WTC11 (cell line): ENCODE measurements at regions not wholly inside any gene's neighbourhood (a gene's known extent, or its start where the extent isn't known, plus 50 kb on each side); places are given as distances from the start of the nearest gene placed in this dataset.

Experiments
- ATAC-seq: fragments of 200-7000 bp; cut with Tn5 transposase; 2 replicates; pipeline ENCODE4 v1.10.0; 2021; ENCODE audit warnings: mild to moderate bottlenecking, moderate library complexity
- CTCF ChIA-PET: fragments of 300-600 bp; sonication (Branson Sonifier 250); formaldehyde crosslinking; loops from one replicate; lab custom pipeline; 2021; ENCODE audit warnings: antibody characterized with exemption; lab: Charles Lee
- POLR2A ChIA-PET: fragments of 350-600 bp; sonication (Branson Sonifier 250); formaldehyde crosslinking; loops from one replicate; lab custom pipeline; 2021; ENCODE audit warnings: antibody characterized with exemption; lab: Charles Lee
- DNase-seq: peaks from one replicate; pipeline ENCODE4 v3.0.0; 2021; ENCODE audit warnings: low spot score
- H3K27ac Mint-ChIP-seq: 2 replicates; pipeline ENCODE4 v1.8.0; 2021; ENCODE audit warnings: mixed read lengths
- H3K27me3 Mint-ChIP-seq: 2 replicates; pipeline ENCODE4 v1.8.0; 2021; ENCODE audit warnings: low read depth, mild to moderate bottlenecking, moderate library complexity, mixed read lengths
- H3K36me3 Mint-ChIP-seq: 2 replicates; pipeline ENCODE4 v1.8.0; 2021; ENCODE audit warnings: mixed read lengths
- H3K4me1 Mint-ChIP-seq: 2 replicates; pipeline ENCODE4 v1.8.0; 2022; ENCODE audit warnings: mixed read lengths
- H3K4me3 Mint-ChIP-seq: 2 replicates; pipeline ENCODE4 v1.8.0; 2021; ENCODE audit warnings: mild to moderate bottlenecking, moderate library complexity, mixed read lengths
- H3K9me3 Mint-ChIP-seq: 2 replicates; pipeline ENCODE4 v1.8.0; 2021; ENCODE audit warnings: mixed read lengths
- ATF1 ChIP-seq: sonication (generic); formaldehyde crosslinking; IDR thresholded peaks from 2 replicates; pipeline ENCODE4 v1.8.1; 2023; ENCODE audit warnings: mild to moderate bottlenecking, moderate library complexity, missing genetic modification reagents
- CREB1 ChIP-seq: sonication (generic); formaldehyde crosslinking; IDR thresholded peaks from 2 replicates; pipeline ENCODE4 v1.8.0; 2023; ENCODE audit warnings: mild to moderate bottlenecking, missing genetic modification reagents
- GABPB1 ChIP-seq: sonication (generic); formaldehyde crosslinking; IDR thresholded peaks from 2 replicates; pipeline ENCODE4 v1.8.1; 2023; ENCODE audit warnings: mild to moderate bottlenecking, missing genetic modification reagents
- HMGA2 ChIP-seq: fragments of 250-450 bp; sonication (Bioruptor Pico); IDR thresholded peaks from 2 replicates; pipeline ENCODE4 v1.4.0; 2021; ENCODE audit warnings: mild to moderate bottlenecking, moderate library complexity
- JAZF1 ChIP-seq: fragments of 250-450 bp; sonication (Bioruptor Pico); IDR thresholded peaks from 2 replicates; pipeline ENCODE4 v1.9.0; 2021; ENCODE audit warnings: moderate library complexity, mild to moderate bottlenecking, inconsistent platforms
- NFE2L1 ChIP-seq: sonication (generic); formaldehyde crosslinking; IDR thresholded peaks from 2 replicates; pipeline ENCODE4 v1.8.1; 2023; ENCODE audit warnings: missing genetic modification reagents
- NFYB ChIP-seq: sonication (generic); formaldehyde crosslinking; conservative IDR thresholded peaks from 2 replicates; pipeline ENCODE4 v1.8.0; 2022; ENCODE audit warnings: low read depth, missing genetic modification reagents
- NR2C2 ChIP-seq: sonication (generic); formaldehyde crosslinking; IDR thresholded peaks from 2 replicates; pipeline ENCODE4 v1.8.0; 2022; ENCODE audit warnings: mild to moderate bottlenecking, missing genetic modification reagents
- PRRX2 ChIP-seq: fragments of 250-450 bp; sonication (Bioruptor Pico); IDR thresholded peaks from 2 replicates; pipeline ENCODE4 v1.8.0; 2021; ENCODE audit warnings: mild to moderate bottlenecking
- RORB ChIP-seq: fragments of 250-450 bp; sonication (Bioruptor Pico); IDR thresholded peaks from 2 replicates; pipeline ENCODE4 v1.9.0; 2021; ENCODE audit warnings: mild to moderate bottlenecking
- TCF7 ChIP-seq: sonication (generic); formaldehyde crosslinking; IDR thresholded peaks from 2 replicates; pipeline ENCODE4 v1.8.0; 2022; ENCODE audit warnings: mild to moderate bottlenecking, low read depth, missing genetic modification reagents, moderate library complexity
- ZNF121 ChIP-seq: sonication (generic); formaldehyde crosslinking; IDR thresholded peaks from 2 replicates; pipeline ENCODE4 v1.8.0; 2023; ENCODE audit warnings: missing genetic modification reagents
- ZNF138 ChIP-seq: sonication (generic); formaldehyde crosslinking; conservative IDR thresholded peaks from 2 replicates; pipeline ENCODE4 v1.8.1; 2022; ENCODE audit warnings: mild to moderate bottlenecking, moderate library complexity, missing genetic modification reagents
- TF ChIP-seq, protein P1 (sequence below): sonication (generic); formaldehyde crosslinking; IDR thresholded peaks from 2 replicates; pipeline ENCODE4 v1.8.0; 2022; ENCODE audit warnings: mild to moderate bottlenecking, missing genetic modification reagents
- TF ChIP-seq, protein P2 (sequence below): sonication (generic); formaldehyde crosslinking; IDR thresholded peaks from 2 replicates; pipeline ENCODE4 v1.8.1; 2023; ENCODE audit warnings: mild to moderate bottlenecking, missing genetic modification reagents, moderate library complexity
- TF ChIP-seq, protein P3 (sequence below): fragments of 250-450 bp; sonication (Bioruptor Pico); IDR thresholded peaks from 2 replicates; pipeline ENCODE4 v1.9.0; 2021; ENCODE audit warnings: mild to moderate bottlenecking, borderline replicate concordance
- TF ChIP-seq, protein P4 (sequence below): sonication (generic); formaldehyde crosslinking; conservative IDR thresholded peaks from 2 replicates; pipeline ENCODE4 v1.8.1; 2022; ENCODE audit warnings: mild to moderate bottlenecking, missing genetic modification reagents
- TF ChIP-seq, protein P5 (sequence below): sonication (generic); formaldehyde crosslinking; IDR thresholded peaks from 2 replicates; pipeline ENCODE4 v1.8.1; 2023; ENCODE audit warnings: mild to moderate bottlenecking, moderate library complexity, missing genetic modification reagents
- TF ChIP-seq, protein P6 (sequence below): sonication (generic); formaldehyde crosslinking; IDR thresholded peaks from 2 replicates; pipeline ENCODE4 v1.8.1; 2023; ENCODE audit warnings: mild to moderate bottlenecking, missing genetic modification reagents
- TF ChIP-seq, protein P7 (sequence below): sonication (generic); formaldehyde crosslinking; IDR thresholded peaks from 2 replicates; pipeline ENCODE4 v1.8.0; 2022; ENCODE audit warnings: mild to moderate bottlenecking, missing genetic modification reagents

DNA sequence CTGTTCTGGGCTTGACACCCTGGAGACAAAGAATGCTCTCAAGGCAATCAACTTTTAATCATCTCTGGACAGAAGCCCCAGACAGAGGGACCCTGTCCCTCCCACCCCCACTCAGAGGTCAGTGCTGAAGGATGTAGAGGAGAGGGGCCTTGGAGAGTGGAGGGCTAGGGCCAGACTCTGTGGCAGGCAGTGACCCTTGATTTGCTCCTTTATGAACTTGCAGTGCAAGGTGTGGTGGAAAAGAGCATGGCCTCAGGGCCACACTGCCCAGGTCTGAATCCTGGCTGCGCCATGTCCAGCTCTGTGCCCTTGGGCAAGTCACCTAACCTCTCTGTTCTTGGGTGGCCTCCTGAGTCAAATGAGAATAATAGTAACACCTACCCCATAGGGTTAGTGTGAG, 134.3 kb downstream of the TMEM132E start (continued):
- TF ChIP-seq ZNF121 (CRISPR knock-in tag) (no peak), PRRX2 (CRISPR knock-in tag) (no peak), ATF1 (CRISPR knock-in tag) (no peak), GABPB1 (CRISPR knock-in tag) (no peak)
- TF ChIP-seq, protein P1, sequence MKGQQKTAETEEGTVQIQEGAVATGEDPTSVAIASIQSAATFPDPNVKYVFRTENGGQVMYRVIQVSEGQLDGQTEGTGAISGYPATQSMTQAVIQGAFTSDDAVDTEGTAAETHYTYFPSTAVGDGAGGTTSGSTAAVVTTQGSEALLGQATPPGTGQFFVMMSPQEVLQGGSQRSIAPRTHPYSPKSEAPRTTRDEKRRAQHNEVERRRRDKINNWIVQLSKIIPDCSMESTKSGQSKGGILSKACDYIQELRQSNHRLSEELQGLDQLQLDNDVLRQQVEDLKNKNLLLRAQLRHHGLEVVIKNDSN (CRISPR knock-in tag), result no peak
- TF ChIP-seq, protein P2, sequence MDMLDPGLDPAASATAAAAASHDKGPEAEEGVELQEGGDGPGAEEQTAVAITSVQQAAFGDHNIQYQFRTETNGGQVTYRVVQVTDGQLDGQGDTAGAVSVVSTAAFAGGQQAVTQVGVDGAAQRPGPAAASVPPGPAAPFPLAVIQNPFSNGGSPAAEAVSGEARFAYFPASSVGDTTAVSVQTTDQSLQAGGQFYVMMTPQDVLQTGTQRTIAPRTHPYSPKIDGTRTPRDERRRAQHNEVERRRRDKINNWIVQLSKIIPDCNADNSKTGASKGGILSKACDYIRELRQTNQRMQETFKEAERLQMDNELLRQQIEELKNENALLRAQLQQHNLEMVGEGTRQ (CRISPR knock-in tag), result no peak

DNA sequence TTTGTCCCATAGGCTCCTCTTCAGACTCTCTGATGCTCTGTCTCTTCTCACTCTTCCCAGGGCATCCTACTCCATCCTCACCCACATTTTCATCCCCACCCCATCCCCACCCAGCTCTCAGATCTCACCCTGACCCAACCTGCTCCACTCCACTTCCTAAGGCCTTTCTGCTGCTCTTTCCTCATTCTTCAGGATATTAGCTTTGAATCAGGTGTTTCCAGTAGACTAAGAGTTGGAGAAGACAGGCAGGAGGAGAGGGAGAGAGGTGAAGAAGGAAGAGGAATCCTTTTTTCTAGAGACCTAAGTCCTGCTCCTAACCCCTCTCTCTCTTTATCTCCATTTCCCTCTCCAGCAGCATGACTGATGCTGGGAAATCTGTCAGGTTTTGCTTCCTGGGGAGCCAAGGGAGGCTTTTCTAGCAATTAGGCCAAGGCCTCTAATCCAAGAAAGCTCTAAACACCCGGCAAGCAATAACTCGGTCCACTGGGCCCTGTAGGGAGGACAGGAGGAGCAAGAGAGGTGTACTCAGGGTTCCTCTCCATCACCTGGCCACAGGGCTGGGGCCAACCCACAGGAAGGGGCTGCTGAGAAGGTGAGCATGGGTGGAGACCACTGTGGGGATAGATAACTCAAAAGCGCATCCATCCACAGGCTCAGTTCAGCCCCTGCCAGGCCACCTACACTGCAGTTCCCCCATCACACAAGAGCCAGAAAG, 133.3 kb downstream of the TMEM132E start:
- Mint-ChIP-seq H3K9me3 (no peaks in the 10 kb centered on the region), H3K4me1 (no peaks in the 10 kb centered on the region), H3K27me3 (peaks cover 9% of the 10 kb centered on the region), H3K27ac (no peak overlapping the region), H3K4me3 (no peak overlapping the region), H3K36me3 (no peaks in the 10 kb centered on the region)
- ChIA-PET POLR2A (no interaction called here), CTCF (interaction anchor here (1.6 kb wide), 1 partner anchor 170 kb away, joined by 5 read pairs; no protein-coding TSS in a partner anchor)
- no peak for DNase-seq
- TF ChIP-seq, protein P2 (CRISPR knock-in tag), result no peak
- TF ChIP-seq NR2C2 (CRISPR knock-in tag), result no peak
- TF ChIP-seq, protein P3, sequence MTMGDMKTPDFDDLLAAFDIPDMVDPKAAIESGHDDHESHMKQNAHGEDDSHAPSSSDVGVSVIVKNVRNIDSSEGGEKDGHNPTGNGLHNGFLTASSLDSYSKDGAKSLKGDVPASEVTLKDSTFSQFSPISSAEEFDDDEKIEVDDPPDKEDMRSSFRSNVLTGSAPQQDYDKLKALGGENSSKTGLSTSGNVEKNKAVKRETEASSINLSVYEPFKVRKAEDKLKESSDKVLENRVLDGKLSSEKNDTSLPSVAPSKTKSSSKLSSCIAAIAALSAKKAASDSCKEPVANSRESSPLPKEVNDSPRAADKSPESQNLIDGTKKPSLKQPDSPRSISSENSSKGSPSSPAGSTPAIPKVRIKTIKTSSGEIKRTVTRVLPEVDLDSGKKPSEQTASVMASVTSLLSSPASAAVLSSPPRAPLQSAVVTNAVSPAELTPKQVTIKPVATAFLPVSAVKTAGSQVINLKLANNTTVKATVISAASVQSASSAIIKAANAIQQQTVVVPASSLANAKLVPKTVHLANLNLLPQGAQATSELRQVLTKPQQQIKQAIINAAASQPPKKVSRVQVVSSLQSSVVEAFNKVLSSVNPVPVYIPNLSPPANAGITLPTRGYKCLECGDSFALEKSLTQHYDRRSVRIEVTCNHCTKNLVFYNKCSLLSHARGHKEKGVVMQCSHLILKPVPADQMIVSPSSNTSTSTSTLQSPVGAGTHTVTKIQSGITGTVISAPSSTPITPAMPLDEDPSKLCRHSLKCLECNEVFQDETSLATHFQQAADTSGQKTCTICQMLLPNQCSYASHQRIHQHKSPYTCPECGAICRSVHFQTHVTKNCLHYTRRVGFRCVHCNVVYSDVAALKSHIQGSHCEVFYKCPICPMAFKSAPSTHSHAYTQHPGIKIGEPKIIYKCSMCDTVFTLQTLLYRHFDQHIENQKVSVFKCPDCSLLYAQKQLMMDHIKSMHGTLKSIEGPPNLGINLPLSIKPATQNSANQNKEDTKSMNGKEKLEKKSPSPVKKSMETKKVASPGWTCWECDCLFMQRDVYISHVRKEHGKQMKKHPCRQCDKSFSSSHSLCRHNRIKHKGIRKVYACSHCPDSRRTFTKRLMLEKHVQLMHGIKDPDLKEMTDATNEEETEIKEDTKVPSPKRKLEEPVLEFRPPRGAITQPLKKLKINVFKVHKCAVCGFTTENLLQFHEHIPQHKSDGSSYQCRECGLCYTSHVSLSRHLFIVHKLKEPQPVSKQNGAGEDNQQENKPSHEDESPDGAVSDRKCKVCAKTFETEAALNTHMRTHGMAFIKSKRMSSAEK (CRISPR knock-in tag), result no peak
- TF ChIP-seq HMGA2 (CRISPR knock-in tag), result no peak
- TF ChIP-seq, protein P4, sequence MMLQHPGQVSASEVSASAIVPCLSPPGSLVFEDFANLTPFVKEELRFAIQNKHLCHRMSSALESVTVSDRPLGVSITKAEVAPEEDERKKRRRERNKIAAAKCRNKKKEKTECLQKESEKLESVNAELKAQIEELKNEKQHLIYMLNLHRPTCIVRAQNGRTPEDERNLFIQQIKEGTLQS (CRISPR knock-in tag), result no peak
- TF ChIP-seq ZNF121 (CRISPR knock-in tag), result no peak
- TF ChIP-seq JAZF1, result no peak
- TF ChIP-seq, protein P5, sequence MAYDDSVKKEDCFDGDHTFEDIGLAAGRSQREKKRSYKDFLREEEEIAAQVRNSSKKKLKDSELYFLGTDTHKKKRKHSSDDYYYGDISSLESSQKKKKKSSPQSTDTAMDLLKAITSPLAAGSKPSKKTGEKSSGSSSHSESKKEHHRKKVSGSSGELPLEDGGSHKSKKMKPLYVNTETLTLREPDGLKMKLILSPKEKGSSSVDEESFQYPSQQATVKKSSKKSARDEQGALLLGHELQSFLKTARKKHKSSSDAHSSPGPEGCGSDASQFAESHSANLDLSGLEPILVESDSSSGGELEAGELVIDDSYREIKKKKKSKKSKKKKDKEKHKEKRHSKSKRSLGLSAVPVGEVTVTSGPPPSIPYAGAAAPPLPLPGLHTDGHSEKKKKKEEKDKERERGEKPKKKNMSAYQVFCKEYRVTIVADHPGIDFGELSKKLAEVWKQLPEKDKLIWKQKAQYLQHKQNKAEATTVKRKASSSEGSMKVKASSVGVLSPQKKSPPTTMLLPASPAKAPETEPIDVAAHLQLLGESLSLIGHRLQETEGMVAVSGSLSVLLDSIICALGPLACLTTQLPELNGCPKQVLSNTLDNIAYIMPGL, result no peak
- no peak for TF ChIP-seq GABPB1 (CRISPR knock-in tag)
- TF ChIP-seq NFE2L1 (CRISPR knock-in tag), result no peak
- TF ChIP-seq, protein P6, sequence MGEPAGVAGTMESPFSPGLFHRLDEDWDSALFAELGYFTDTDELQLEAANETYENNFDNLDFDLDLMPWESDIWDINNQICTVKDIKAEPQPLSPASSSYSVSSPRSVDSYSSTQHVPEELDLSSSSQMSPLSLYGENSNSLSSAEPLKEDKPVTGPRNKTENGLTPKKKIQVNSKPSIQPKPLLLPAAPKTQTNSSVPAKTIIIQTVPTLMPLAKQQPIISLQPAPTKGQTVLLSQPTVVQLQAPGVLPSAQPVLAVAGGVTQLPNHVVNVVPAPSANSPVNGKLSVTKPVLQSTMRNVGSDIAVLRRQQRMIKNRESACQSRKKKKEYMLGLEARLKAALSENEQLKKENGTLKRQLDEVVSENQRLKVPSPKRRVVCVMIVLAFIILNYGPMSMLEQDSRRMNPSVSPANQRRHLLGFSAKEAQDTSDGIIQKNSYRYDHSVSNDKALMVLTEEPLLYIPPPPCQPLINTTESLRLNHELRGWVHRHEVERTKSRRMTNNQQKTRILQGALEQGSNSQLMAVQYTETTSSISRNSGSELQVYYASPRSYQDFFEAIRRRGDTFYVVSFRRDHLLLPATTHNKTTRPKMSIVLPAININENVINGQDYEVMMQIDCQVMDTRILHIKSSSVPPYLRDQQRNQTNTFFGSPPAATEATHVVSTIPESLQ, result no peak
- TF ChIP-seq RORB, result no peak
- TF ChIP-seq NFYB (CRISPR knock-in tag), result no peak
- no peak for TF ChIP-seq TCF7 (CRISPR knock-in tag)
- TF ChIP-seq, protein P7, sequence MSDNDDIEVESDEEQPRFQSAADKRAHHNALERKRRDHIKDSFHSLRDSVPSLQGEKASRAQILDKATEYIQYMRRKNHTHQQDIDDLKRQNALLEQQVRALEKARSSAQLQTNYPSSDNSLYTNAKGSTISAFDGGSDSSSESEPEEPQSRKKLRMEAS (CRISPR knock-in tag), result no peak
- no peak for TF ChIP-seq ZNF138
- no peak for TF ChIP-seq CREB1 (CRISPR knock-in tag)
- no peak for ATAC-seq
